Thyroid gland (tissue), 4 donors: ENCODE measurements at regions not wholly inside any gene's neighbourhood (a gene's known extent, or its start where the extent isn't known, plus 50 kb on each side); places are given as distances from the start of the nearest gene placed in this dataset.

Source experiments
- CTCF ChIP-seq, 6 experiments: fragments of 200-600 bp in 3 of 6; fragments of 450-650 bp in 3 of 6; sonication (generic) in 3 of 6; IDR thresholded peaks; one replicate each; pipeline ENCODE4 v1.5.1; 2016 to 2019; ENCODE audit warnings: antibody characterized with exemption in 6 of 6, mild to moderate bottlenecking in 2 of 6, inconsistent platforms in 1 of 6, moderate library complexity in 1 of 6
- POLR2A ChIP-seq, 2 donors: fragments of 450-650 bp; IDR thresholded peaks; one replicate each; pipeline ENCODE4 v1.6.1; 2017; ENCODE audit warnings: antibody characterized with exemption in 2 of 2, mild to moderate bottlenecking in 2 of 2, moderate library complexity in 1 of 2

- TF ChIP-seq POLR2A (IDR thresholded peaks at IDR 0.05) (no peak), CTCF (IDR thresholded peaks at IDR 0.05) (no peak)
Observed at GRCh38 chr18:47716632-47717185, 213.8 kb downstream of the SMAD2 start.
